VCaP (cell line): ENCODE measurements at regions not wholly inside any gene's neighbourhood (a gene's known extent, or its start where the extent isn't known, plus 50 kb on each side); places are given as distances from the start of the nearest gene placed in this dataset.

ENCODE experiments used
- H3K27ac ChIP-seq: fragments of 450-650 bp; 2 replicates; pipeline ENCODE4 v1.5.1; 2017
- CTCF ChIP-seq: fragments of 450-650 bp; conservative IDR thresholded peaks from 2 replicates; pipeline ENCODE4 v1.5.1; 2017; ENCODE audit warnings: mild to moderate bottlenecking, moderate library complexity

DNA sequence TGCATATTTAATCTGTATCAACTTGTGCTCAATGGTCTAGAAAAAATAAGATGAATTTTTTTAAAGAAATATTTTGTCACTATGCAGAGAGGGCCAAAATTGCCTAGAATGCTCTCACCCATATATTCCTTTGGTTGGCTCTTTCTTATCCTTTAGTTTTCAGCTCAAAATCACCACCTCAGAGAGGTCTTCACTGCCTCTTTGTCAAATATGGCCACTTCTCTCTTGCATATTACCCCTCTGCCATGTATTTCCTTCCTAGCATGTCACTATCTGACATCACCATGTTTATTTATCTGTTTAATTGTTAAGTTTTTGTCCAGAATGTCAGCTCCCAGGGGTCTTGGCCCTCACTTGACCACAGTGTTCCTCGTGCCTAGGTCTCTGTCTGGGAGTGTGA, 535.2 kb upstream of the CDH2 start:
- no peak overlapping the region for H3K27ac ChIP-seq
- no peak for TF ChIP-seq CTCF

GRCh38 chr18:28711096-28711495, 534.2 kb upstream of the CDH2 start:
- no peak overlapping the region for H3K27ac ChIP-seq
- no peak for TF ChIP-seq CTCF

DNA sequence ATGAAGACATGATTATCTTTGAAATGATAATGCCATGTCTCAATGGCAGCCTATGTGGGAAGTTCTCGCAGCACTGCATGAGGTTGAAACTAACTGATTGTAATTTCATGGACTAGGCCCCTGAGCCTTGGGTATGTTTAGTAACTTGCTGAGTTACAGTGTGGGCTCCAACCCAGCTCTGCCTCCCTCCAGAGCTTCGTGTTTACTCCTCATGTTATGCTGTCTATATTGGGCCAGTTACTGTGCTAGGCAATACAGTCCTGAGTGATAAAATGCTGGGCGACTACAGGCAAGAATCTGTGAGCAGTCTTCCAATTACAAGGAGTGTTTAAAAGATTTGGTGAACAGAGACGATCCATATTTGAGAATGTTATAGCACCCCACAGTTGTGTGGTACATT, 530.1 kb upstream of the CDH2 start:
- no peak for TF ChIP-seq CTCF
- H3K27ac ChIP-seq: no peak overlapping the region

GRCh38 chr18:28706397-28706796, 529.5 kb upstream of the CDH2 start:
- H3K27ac ChIP-seq: no peak overlapping the region
- TF ChIP-seq CTCF: no peak

- no peak overlapping the region for H3K27ac ChIP-seq
- no peak for TF ChIP-seq CTCF
Measured at GRCh38 chr18:28705482-28705881, 528.6 kb upstream of the CDH2 start.

GRCh38 chr18:28692337-28692736, 515.4 kb upstream of the CDH2 start:
- no peak overlapping the region for H3K27ac ChIP-seq
- no peak for TF ChIP-seq CTCF

- H3K27ac ChIP-seq: no peak overlapping the region
- TF ChIP-seq CTCF: no peak
Measured at GRCh38 chr18:28691496-28691840, 514.5 kb upstream of the CDH2 start.
